ENCODE measurements at regions not wholly inside any gene's neighbourhood (a gene's known extent, or its start where the extent isn't known, plus 50 kb on each side); places are given as distances from the start of the nearest gene placed in this dataset.

DNA sequence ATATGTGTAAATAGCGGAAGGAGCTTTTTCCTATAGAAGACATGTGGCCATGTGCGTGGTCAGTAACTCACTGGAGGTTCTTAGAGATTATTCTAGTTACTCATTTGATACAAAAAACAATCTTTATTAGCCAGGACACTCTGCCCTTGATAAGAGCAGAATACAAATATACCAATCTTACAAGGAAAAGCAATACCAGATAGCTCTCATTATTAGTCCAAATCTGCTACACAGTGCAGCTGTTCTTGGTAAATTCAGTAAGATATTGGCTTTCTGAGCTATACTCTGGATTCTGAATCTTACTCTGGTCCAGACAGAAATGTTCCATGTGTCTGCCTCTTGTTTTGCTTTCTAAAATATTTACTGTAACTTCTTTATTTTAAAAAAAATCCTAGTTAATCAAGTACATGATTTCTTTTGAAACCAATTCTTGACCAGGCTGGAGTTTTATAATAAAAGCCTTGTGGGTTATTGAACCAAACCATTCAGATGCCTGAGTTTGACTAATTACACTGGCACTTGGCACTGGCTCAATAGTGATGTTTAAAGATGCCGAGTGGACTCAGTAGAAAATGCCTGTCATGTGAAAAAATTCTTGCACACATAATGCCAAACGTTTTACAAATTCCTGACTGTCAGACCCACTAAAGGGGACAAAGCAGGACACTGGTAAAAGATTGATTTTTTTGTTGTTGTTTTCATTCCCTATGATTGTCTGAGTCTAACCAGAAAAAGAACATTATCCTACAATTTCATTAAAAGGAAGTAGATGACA, 242.8 kb upstream of the TCF21 start:
- FAIRE-seq: no peak
- in situ Hi-C loops (cut with MboI): no loop called here
- DNase-seq (ENCODE audit: low read depth, low spot score): no peak
- POLR2A ChIA-PET: no interaction called here
- CTCF ChIA-PET: interaction anchor here (0.7 kb wide), 1 partner anchor 10 kb away, joined by 3 read pairs; no protein-coding TSS in a partner anchor
- SMC1A ChIA-PET (ENCODE audit: uncharacterized antibody, unreplicated experiment): interaction anchor here (0.7 kb wide), 1 partner anchor 258 kb away, joined by 3 read pairs; no protein-coding TSS in a partner anchor
- Histone ChIP-seq H3K4me3 (no peak overlapping the region), H3K79me2 (ENCODE audit: control insufficient read depth, insufficient read depth, low read length) (no peaks in the 10 kb centered on the region), H3K27ac (ENCODE audit: control insufficient read depth, insufficient read depth) (no peak overlapping the region), H3K36me3 (ENCODE audit: control insufficient read depth in 2 of 2, insufficient read depth in 2 of 2, low read length in 1 of 2) (no peaks in the 10 kb centered on the region), H3K27me3 (replicated peaks in 1 of 2; ENCODE audit: control insufficient read depth in 2 of 2, insufficient read depth in 2 of 2, low read length in 1 of 2) (no peaks in the 10 kb centered on the region), H4K20me1 (ENCODE audit: control insufficient read depth, insufficient read depth) (no peaks in the 10 kb centered on the region), H2AFZ (ENCODE audit: control insufficient read depth, low read depth, low read length) (no peak overlapping the region), H3K9me3 (replicated peaks; ENCODE audit: control insufficient read depth, insufficient read depth, low read length) (no peaks in the 10 kb centered on the region), H3K4me1 (ENCODE audit: control insufficient read depth, insufficient read depth, low read length) (no peaks in the 10 kb centered on the region), H3K9ac (ENCODE audit: control insufficient read depth, insufficient read depth, low read length) (no peak overlapping the region), H3K4me2 (ENCODE audit: control insufficient read depth, insufficient read depth) (no peak overlapping the region)
- no peak for ATAC-seq
- intact Hi-C loops (cut with micrococcal nuclease; ENCODE audit: unreplicated experiment): no loop called here
- no TSS peak for BruUV-seq (replicated peaks)
- RAD21 ChIA-PET (ENCODE audit: unreplicated experiment): no interaction called here
- 26% methylated on average over 4 of the region's 4 CpGs for WGBS (ENCODE audit: insufficient coverage, insufficient replicate concordance, low lambda C conversion rate, missing lambda C conversion rate)
- no peak for TF ChIP-seq ZBED1 (IDR thresholded peaks at IDR 0.05; ENCODE audit: borderline replicate concordance)
- no peak for TF ChIP-seq YY1 (IDR thresholded peaks at IDR 0.05; ENCODE audit: low read depth, low read length)
- no peak for TF ChIP-seq LARP7 (IDR thresholded peaks at IDR 0.05)

DNA sequence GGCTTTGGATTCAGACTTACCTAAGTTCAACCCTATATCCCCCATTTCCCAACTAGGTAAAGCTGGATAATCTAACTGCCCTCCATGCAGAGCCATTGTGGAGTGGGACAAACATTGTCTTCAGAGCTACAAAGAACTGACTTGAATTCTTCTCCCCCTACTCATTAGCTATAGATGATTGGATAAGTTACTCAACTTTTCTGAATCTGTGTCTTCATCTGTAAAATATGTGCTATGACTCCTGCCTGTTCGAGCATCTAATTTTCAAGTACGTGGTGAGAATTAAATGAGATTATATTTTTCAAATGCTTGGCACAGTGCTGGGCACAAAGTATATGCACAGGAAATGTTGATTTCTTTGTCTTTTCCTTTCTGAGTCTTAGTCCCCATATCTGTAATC, 240.3 kb upstream of the TCF21 start:
- BruUV-seq (replicated peaks): no TSS peak
- ChIA-PET CTCF (no interaction called here), RAD21 (ENCODE audit: unreplicated experiment) (interaction anchor here (0.6 kb wide), 1 partner anchor 796 kb away, joined by 3 read pairs; no protein-coding TSS in a partner anchor), POLR2A (no interaction called here), SMC1A (ENCODE audit: uncharacterized antibody, unreplicated experiment) (no interaction called here)
- Histone ChIP-seq H3K4me3 (no peak overlapping the region), H3K4me1 (ENCODE audit: control insufficient read depth, insufficient read depth, low read length) (no peaks in the 10 kb centered on the region), H2AFZ (ENCODE audit: control insufficient read depth, low read depth, low read length) (no peak overlapping the region), H3K9ac (ENCODE audit: control insufficient read depth, insufficient read depth, low read length) (no peak overlapping the region), H3K27me3 (replicated peaks in 1 of 2; ENCODE audit: control insufficient read depth in 2 of 2, insufficient read depth in 2 of 2, low read length in 1 of 2) (no peaks in the 10 kb centered on the region), H3K27ac (ENCODE audit: control insufficient read depth, insufficient read depth) (no peak overlapping the region), H3K9me3 (replicated peaks; ENCODE audit: control insufficient read depth, insufficient read depth, low read length) (no peaks in the 10 kb centered on the region), H4K20me1 (ENCODE audit: control insufficient read depth, insufficient read depth) (no peaks in the 10 kb centered on the region), H3K79me2 (ENCODE audit: control insufficient read depth, insufficient read depth, low read length) (no peaks in the 10 kb centered on the region), H3K4me2 (ENCODE audit: control insufficient read depth, insufficient read depth) (no peak overlapping the region), H3K36me3 (ENCODE audit: control insufficient read depth in 2 of 2, insufficient read depth in 2 of 2, low read length in 1 of 2) (no peaks in the 10 kb centered on the region)
- WGBS (ENCODE audit: insufficient coverage, insufficient replicate concordance, low lambda C conversion rate, missing lambda C conversion rate): 7% methylated on average over 2 of the region's 2 CpGs
- ATAC-seq (no peak), DNase-seq (ENCODE audit: low read depth, low spot score) (no peak), FAIRE-seq (no peak)
- in situ Hi-C loops (cut with MboI) (no loop called here), intact Hi-C loops (cut with micrococcal nuclease; ENCODE audit: unreplicated experiment) (no loop called here)
- TF ChIP-seq IKZF1 (conservative IDR thresholded peaks at IDR 0.05) (no peak), POLR2A (IDR thresholded peaks at IDR 0.05; ENCODE audit: low read depth, low read length) (no peak), MYB (IDR thresholded peaks at IDR 0.05; ENCODE audit: borderline replicate concordance, low read depth, low read length) (no peak), CREB1 (IDR thresholded peaks at IDR 0.05; ENCODE audit: low read depth) (no peak), CEBPB (IDR thresholded peaks at IDR 0.05; ENCODE audit: borderline replicate concordance in 1 of 2, low read depth in 2 of 2, low read length in 2 of 2) (no peak), PAX5 (IDR thresholded peaks at IDR 0.05; ENCODE audit: borderline replicate concordance, low read depth, low read length) (no peak), POLR2AphosphoS2 (IDR thresholded peaks at IDR 0.05; ENCODE audit: low read depth, low read length) (no peak), WRNIP1 (IDR thresholded peaks at IDR 0.05; ENCODE audit: borderline replicate concordance, low read depth, low read length) (no peak), SIX5 (IDR thresholded peaks at IDR 0.05; ENCODE audit: low read depth, low read length, severe bottlenecking) (no peak)
- TF ChIP-seq, protein P1, sequence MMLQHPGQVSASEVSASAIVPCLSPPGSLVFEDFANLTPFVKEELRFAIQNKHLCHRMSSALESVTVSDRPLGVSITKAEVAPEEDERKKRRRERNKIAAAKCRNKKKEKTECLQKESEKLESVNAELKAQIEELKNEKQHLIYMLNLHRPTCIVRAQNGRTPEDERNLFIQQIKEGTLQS (IDR thresholded peaks at IDR 0.05; ENCODE audit: borderline replicate concordance, extremely low read depth, low read depth, low read length): no peak
- TF ChIP-seq, protein P2, sequence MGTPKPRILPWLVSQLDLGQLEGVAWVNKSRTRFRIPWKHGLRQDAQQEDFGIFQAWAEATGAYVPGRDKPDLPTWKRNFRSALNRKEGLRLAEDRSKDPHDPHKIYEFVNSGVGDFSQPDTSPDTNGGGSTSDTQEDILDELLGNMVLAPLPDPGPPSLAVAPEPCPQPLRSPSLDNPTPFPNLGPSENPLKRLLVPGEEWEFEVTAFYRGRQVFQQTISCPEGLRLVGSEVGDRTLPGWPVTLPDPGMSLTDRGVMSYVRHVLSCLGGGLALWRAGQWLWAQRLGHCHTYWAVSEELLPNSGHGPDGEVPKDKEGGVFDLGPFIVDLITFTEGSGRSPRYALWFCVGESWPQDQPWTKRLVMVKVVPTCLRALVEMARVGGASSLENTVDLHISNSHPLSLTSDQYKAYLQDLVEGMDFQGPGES (IDR thresholded peaks at IDR 0.05): no peak
